IMR-90 (cell line): ENCODE measurements at regions not wholly inside any gene's neighbourhood (a gene's known extent, or its start where the extent isn't known, plus 50 kb on each side); places are given as distances from the start of the nearest gene placed in this dataset.

ENCODE experiments used
- CTCF ChIP-seq: conservative IDR thresholded peaks from 2 replicates; pipeline ENCODE4 v1.5.1; 2012; ENCODE audit warnings: mild to moderate bottlenecking, low read depth, low read length, improper control_type of control experiment
- MXI1 ChIP-seq: IDR thresholded peaks from 2 replicates; pipeline ENCODE4 v1.6.1; 2012; ENCODE audit warnings: low read depth, mild to moderate bottlenecking, low read length, moderate library complexity, borderline replicate concordance

- TF ChIP-seq MXI1, result no peak
- TF ChIP-seq CTCF, result no peak
Measured at GRCh38 chr21:36613059-36613458, 85.9 kb upstream of the SIM2 start.
